Calu3 (cell line): ENCODE measurements at regions not wholly inside any gene's neighbourhood (a gene's known extent, or its start where the extent isn't known, plus 50 kb on each side); places are given as distances from the start of the nearest gene placed in this dataset.

Source experiments
- BruUV-seq: library from RNA; stranded (reverse); fragments of 400-500 nt; replicated peaks from 2 replicates; lab custom pipeline; 2021; lab: Mats Ljungman, UMichigan
- CTCF ChIA-PET: fragments of 300-600 bp; sonication (Branson Sonifier 250); formaldehyde crosslinking; loops from one replicate; lab custom pipeline; 2022; ENCODE audit warnings: antibody characterized with exemption; lab: Charles Lee
- DNase-seq: peaks from one replicate; pipeline ENCODE4 v3.0.0; 2022
- H3K27ac Mint-ChIP-seq: one replicate; pipeline ENCODE4 v1.8.0; 2022; ENCODE audit warnings: mixed read lengths; ENCODE audit not compliant: unreplicated experiment
- H3K27me3 Mint-ChIP-seq: one replicate; pipeline ENCODE4 v1.8.0; 2022; ENCODE audit warnings: mixed read lengths; ENCODE audit not compliant: unreplicated experiment
- H3K36me3 Mint-ChIP-seq: one replicate; pipeline ENCODE4 v1.8.0; 2022; ENCODE audit warnings: mild to moderate bottlenecking, moderate library complexity, mixed read lengths; ENCODE audit not compliant: insufficient read depth, unreplicated experiment
- H3K4me1 Mint-ChIP-seq: one replicate; pipeline ENCODE4 v1.8.0; 2022; ENCODE audit warnings: mild to moderate bottlenecking, low read depth, mixed read lengths; ENCODE audit not compliant: unreplicated experiment
- H3K4me3 Mint-ChIP-seq: one replicate; pipeline ENCODE4 v1.8.0; 2022; ENCODE audit warnings: mild to moderate bottlenecking, low read depth, moderate library complexity, mixed read lengths; ENCODE audit not compliant: unreplicated experiment
- H3K9me3 Mint-ChIP-seq: one replicate; pipeline ENCODE4 v1.8.0; 2022; ENCODE audit warnings: low read depth, mixed read lengths; ENCODE audit not compliant: unreplicated experiment
- CTCF ChIP-seq: fragments of 200-600 bp; IDR thresholded peaks from one replicate; pipeline ENCODE4 v1.8.0; 2022; ENCODE audit warnings: antibody characterized with exemption; ENCODE audit not compliant: unreplicated experiment
- intact Hi-C: fragments of 100-400 bp; cut with micrococcal nuclease; formaldehyde crosslinking; loops from one replicate; pipeline ENCODE4 v1.10.0; 2022; ENCODE audit not compliant: unreplicated experiment

DNA sequence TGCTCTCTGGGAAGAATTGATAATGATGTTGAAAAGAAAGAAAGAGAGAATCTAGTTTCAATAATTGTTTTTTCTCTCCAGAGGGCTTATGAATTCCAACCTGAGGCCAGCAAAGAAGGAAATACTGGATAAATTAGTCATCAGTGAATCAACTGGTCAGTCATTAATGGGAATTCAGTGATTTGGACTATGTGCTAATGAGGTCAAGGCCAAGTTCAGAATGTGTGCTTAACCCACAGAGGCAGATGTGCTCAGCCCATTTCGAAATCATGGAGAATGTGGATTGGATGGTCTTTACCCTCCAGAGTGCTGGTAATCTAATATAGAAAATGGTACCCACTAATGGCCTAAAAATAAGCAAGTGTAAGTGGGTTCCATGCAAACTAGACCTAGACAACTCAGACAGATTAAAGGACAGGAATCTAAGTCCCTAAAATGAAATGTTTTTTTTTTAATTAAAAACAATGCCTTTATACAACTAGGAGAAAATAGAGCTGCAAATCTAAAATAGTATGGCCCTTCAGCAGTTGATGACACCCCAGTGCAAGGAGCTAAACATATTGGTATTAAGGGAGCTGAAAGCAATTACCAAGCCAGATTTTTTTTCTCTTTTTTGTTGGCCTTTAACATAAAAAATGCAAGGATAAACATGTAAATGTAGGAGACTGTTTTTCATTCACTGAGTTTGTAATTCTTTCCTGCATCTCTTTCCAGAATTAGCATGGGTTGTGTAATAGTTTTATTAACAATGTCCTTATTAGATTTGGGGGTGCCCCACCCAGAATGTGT lies 296.9 kb downstream of the SATB2 start:
- TF ChIP-seq CTCF: no peak
- BruUV-seq: no TSS peak
- H3K27me3 Mint-ChIP-seq: no peaks in the 10 kb centered on the region
- H3K4me1 Mint-ChIP-seq: peaks cover 26% of the 10 kb centered on the region
- H3K36me3 Mint-ChIP-seq: no peaks in the 10 kb centered on the region
- CTCF ChIA-PET: no interaction called here
- H3K27ac Mint-ChIP-seq: peak overlapping the region; percentile 78
- peak overlapping the region; percentile 36 for H3K4me3 Mint-ChIP-seq
- intact Hi-C loops: loop anchor here (5.0 kb wide), 1 partner anchor 79 kb away; no protein-coding TSS in a partner anchor
- DNase-seq: peak; percentile 27
- H3K9me3 Mint-ChIP-seq: peaks cover 18% of the 10 kb centered on the region

DNA sequence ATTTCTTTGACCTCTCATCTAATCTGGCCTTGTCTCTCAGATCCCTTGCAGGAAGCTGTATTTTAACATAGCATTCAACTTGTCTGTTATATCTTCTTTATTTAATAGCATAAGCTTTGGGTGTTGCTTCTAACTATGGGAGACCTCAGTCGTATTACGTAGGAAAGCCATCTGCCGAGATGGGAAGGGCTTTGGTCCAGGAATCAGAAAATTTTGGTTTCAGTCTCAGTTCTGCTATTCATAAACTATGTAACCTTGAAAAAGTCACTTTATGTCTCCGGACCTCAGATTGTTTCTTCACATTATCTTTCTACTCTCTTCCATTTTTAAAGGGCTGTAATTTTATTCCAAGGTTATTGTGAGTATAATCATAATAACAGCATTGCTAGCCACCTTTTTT lies 297.7 kb downstream of the SATB2 start:
- CTCF ChIA-PET: no interaction called here
- Mint-ChIP-seq H3K27me3 (no peaks in the 10 kb centered on the region), H3K4me1 (peaks cover 26% of the 10 kb centered on the region), H3K36me3 (no peaks in the 10 kb centered on the region), H3K27ac (peak overlapping the region; percentile 78), H3K4me3 (peak overlapping the region; percentile 36), H3K9me3 (peaks cover 23% of the 10 kb centered on the region)
- intact Hi-C loops: loop anchor here (5.0 kb wide), 1 partner anchor 78 kb away; no protein-coding TSS in a partner anchor
- no peak for TF ChIP-seq CTCF
- DNase-seq: no peak
- no TSS peak for BruUV-seq

DNA sequence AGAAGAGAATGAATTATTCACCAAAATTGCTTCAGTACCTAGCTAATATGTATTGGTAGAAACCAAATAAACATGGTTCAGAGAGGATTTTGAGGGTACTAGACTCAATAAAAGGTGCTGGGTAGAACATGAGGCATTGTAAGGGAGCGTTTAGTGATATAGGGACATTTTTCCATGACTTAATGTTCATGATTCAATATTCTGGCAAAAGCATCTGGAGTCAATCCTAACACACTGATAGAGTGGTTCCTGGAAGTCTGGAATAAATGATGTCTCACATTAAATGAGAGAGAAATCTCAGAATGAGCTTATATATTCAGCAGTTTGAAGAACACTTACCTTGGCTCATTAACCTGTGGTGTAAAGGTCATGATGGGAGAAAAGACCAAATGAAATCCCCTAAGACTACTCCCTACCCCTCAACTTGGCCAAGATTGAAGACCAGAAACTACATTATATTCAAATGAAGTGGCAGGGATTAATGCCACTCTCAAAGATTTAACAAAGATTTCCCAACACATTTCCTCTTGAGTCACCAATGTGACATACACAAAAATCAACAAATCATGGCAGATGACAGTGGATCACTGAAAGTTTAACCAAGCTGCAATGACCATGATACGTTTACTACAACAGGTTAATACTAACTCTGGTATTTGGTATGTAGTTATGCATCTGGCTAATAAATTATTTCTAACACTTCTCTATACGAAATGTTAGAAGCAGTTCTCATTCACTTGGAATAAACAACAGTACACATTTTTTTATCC lies 309.5 kb downstream of the SATB2 start:
- Mint-ChIP-seq H3K27ac (peak overlapping the region; percentile 28), H3K36me3 (no peaks in the 10 kb centered on the region), H3K27me3 (no peaks in the 10 kb centered on the region), H3K4me3 (no peak overlapping the region), H3K4me1 (peaks cover 14% of the 10 kb centered on the region), H3K9me3 (peaks cover 9% of the 10 kb centered on the region)
- CTCF ChIA-PET: interaction anchor here (0.7 kb wide), 1 partner anchor 128 kb away, joined by 3 read pairs; no protein-coding TSS in a partner anchor
- intact Hi-C loops: no loop called here
- DNase-seq: no peak
- BruUV-seq: no TSS peak
- TF ChIP-seq CTCF: no peak

DNA sequence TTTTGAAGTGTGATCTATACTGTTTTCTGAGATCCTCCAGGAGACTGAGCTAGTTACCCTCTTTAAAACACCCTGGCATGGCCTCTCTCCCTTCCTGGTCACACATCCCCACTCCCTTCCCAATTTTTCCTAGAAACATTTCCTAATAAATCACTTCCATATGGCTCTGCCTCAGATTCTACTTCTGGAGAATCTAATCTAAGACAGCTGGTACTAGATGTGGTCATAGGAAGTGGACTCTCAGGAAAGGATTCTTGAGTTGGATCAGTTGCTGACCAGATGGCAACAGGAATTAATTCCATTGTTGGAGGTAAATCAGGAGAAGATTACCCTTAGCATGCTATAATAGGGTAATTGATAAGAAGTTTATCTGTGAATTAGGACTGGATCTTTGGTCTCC lies 310.5 kb downstream of the SATB2 start:
- no peak for TF ChIP-seq CTCF
- Mint-ChIP-seq H3K4me3 (no peak overlapping the region), H3K9me3 (peaks cover 12% of the 10 kb centered on the region), H3K27ac (no peak overlapping the region), H3K36me3 (no peaks in the 10 kb centered on the region), H3K4me1 (peaks cover 14% of the 10 kb centered on the region), H3K27me3 (no peaks in the 10 kb centered on the region)
- no TSS peak for BruUV-seq
- CTCF ChIA-PET: no interaction called here
- DNase-seq: no peak
- intact Hi-C loops: no loop called here
